K562 (cell line): ENCODE measurements at regions not wholly inside any gene's neighbourhood (a gene's known extent, or its start where the extent isn't known, plus 50 kb on each side); places are given as distances from the start of the nearest gene placed in this dataset.

ENCODE experiments used
- ATAC-seq: fragments of 200-7000 bp; cut with Tn5 transposase; 3 replicates; pipeline ENCODE4 v1.9.1; 2020; ENCODE audit warnings: moderate library complexity
- BruUV-seq: library from RNA; stranded (reverse); fragments of 400-500 nt; replicated peaks from 2 replicates; lab custom pipeline; 2021; lab: Mats Ljungman, UMichigan
- CTCF ChIA-PET: fragments of 300-600 bp; formaldehyde crosslinking; extraction: SDS; loops from one replicate; lab custom pipeline; 2021; ENCODE audit warnings: low intra/inter-chr PET ratio; lab: Yijun Ruan, JAX
- POLR2A ChIA-PET: fragments of 300-600, 350-650 bp; sonication (Branson Sonifier 250); formaldehyde crosslinking; extraction: SDS; loops from one replicate; lab custom pipeline; 2021; ENCODE audit warnings: antibody characterized with exemption, inconsistent platforms; lab: Yijun Ruan, JAX
- DNase-seq, 4 experiments: peaks; one replicate each; pipeline versions ENCODE4 v3.0.0 to v3.0.0-alpha.2; 2011 to 2018; ENCODE audit warnings: low spot score in 3 of 4, mixed read lengths in 3 of 4; ENCODE audit errors: extremely low read depth in 1 of 4
- FAIRE-seq: peaks from 2 replicates; lab custom pipeline; 2011; peaks lifted over from hg19 to GRCh38; lab: Jason Lieb, UNC
- H2AFZ ChIP-seq: 2 replicates; pipeline ENCODE4 v1.6.0; 2011; ENCODE audit warnings: low read depth, low read length, control low read depth, inconsistent platforms
- H3K27ac ChIP-seq: fragments of 200-600 bp; 3 replicates; pipeline ENCODE4 v1.8.0; 2011; ENCODE audit warnings: low read depth, mild to moderate bottlenecking, control low read depth, inconsistent platforms, low read length, moderate library complexity, mixed read lengths; ENCODE audit errors: extremely low read depth
- H3K27me3 ChIP-seq, 2 experiments: fragments of 300-600 bp in 1 of 2; 2 replicates in 1 of 2; 3 replicates in 1 of 2; pipeline versions ENCODE4 v1.6.0 to v1.8.0; 2011; ENCODE audit warnings: inconsistent platforms in 2 of 2, low read length in 2 of 2, mild to moderate bottlenecking in 1 of 2, mixed read lengths in 1 of 2, moderate library complexity in 1 of 2; ENCODE audit not compliant: control insufficient read depth in 2 of 2, insufficient read depth in 2 of 2
- H3K36me3 ChIP-seq: fragments of 300-600 bp; 3 replicates; pipeline ENCODE4 v1.8.0; 2011; ENCODE audit warnings: mild to moderate bottlenecking, low read length, inconsistent platforms; ENCODE audit not compliant: control insufficient read depth, insufficient read depth
- H3K4me1 ChIP-seq, 2 experiments: fragments of 200-600 bp in 1 of 2; replicated peaks in 1 of 2; 2 replicates in 1 of 2; 3 replicates in 1 of 2; pipeline versions ENCODE4 v1.5.1 to v1.8.0; 2011; ENCODE audit warnings: inconsistent platforms in 2 of 2, low read length in 2 of 2, mild to moderate bottlenecking in 1 of 2, mixed read lengths in 1 of 2, moderate library complexity in 1 of 2; ENCODE audit not compliant: control insufficient read depth in 2 of 2, insufficient read depth in 2 of 2
- H3K4me2 ChIP-seq: 2 replicates; pipeline ENCODE4 v1.6.1; 2011; ENCODE audit warnings: low read length, control low read depth, inconsistent platforms, mixed read lengths; ENCODE audit not compliant: insufficient read depth
- H3K4me3 ChIP-seq: fragments of 200-600 bp; sonication (generic), shearing (Covaris generic); 2 replicates; pipeline ENCODE4 v1.5.1; 2016; ENCODE audit warnings: control low read depth, inconsistent platforms
- H3K79me2 ChIP-seq: fragments of 200-600 bp; 3 replicates; pipeline ENCODE4 v1.8.0; 2011; ENCODE audit warnings: low read length, inconsistent platforms; ENCODE audit not compliant: control insufficient read depth, insufficient read depth
- H3K9ac ChIP-seq, 2 experiments: 2 replicates each; pipeline versions ENCODE4 v1.6.0 to v1.6.1; 2011; ENCODE audit warnings: low read depth in 2 of 2, low read length in 2 of 2, control low read depth in 1 of 2, inconsistent platforms in 1 of 2, mild to moderate bottlenecking in 1 of 2, mixed read lengths in 1 of 2; ENCODE audit not compliant: insufficient read depth in 1 of 2
- H3K9me1 ChIP-seq: one replicate; pipeline ENCODE4 v1.6.0; 2011; ENCODE audit warnings: inconsistent platforms, mild to moderate bottlenecking, low read length, moderate library complexity; ENCODE audit not compliant: control insufficient read depth, insufficient read depth
- H3K9me3 ChIP-seq: replicated peaks from 2 replicates; pipeline ENCODE4 v1.5.1; 2011; ENCODE audit warnings: low read depth, low read length, inconsistent platforms; ENCODE audit not compliant: control insufficient read depth, insufficient read depth
- H4K20me1 ChIP-seq: replicated peaks from 2 replicates; pipeline ENCODE4 v1.6.1; 2011; ENCODE audit warnings: low read length, inconsistent platforms, mixed read lengths; ENCODE audit not compliant: control insufficient read depth, insufficient read depth
- C11orf30 ChIP-seq: fragments of 450-650 bp; IDR thresholded peaks from 2 replicates; pipeline ENCODE4 v1.6.1; 2016; ENCODE audit warnings: low read depth, mild to moderate bottlenecking
- CHD7 ChIP-seq: fragments of 200-600 bp; sonication (generic); IDR thresholded peaks from one replicate; pipeline ENCODE4 v1.6.1; 2012; ENCODE audit warnings: mild to moderate bottlenecking, low read depth, low read length, inconsistent platforms
- LARP7 ChIP-seq: fragments of 450-650 bp; IDR thresholded peaks from 2 replicates; pipeline ENCODE4 v1.6.1; 2016
- MAFG ChIP-seq: fragments of 450-650 bp; conservative IDR thresholded peaks from 2 replicates; pipeline ENCODE4 v1.6.1; 2016; ENCODE audit warnings: missing genetic modification characterization, missing compliant biosample characterization
- POU5F1 ChIP-seq: fragments of 150-350 bp; IDR thresholded peaks from 2 replicates; pipeline ENCODE4 v1.6.1; 2014; ENCODE audit warnings: borderline replicate concordance, low read length, low read depth, mild to moderate bottlenecking; ENCODE audit not compliant: partially characterized antibody
- ZNF316 ChIP-seq: fragments of 450-650 bp; IDR thresholded peaks from 2 replicates; pipeline ENCODE4 v1.6.1; 2016
- WGBS: fragments of 100-300 bp; shearing (Covaris generic); methylation state at CpG from one replicate; pipeline ENCODE4 v1.1.6; 2016; ENCODE audit warnings: low coverage, mixed read lengths; ENCODE audit not compliant: insufficient coverage; ENCODE audit errors: missing lambda C conversion rate; 5-methylcytosine and 5-hydroxymethylcytosine counted together
- in situ Hi-C: fragments of 300-500 bp; cut with MboI; formaldehyde crosslinking; loops from 4 replicates; pipeline ENCODE4 v1.15.0; 2018; ENCODE audit warnings: inconsistent platforms, mixed read lengths
- intact Hi-C: fragments of 100-400 bp; cut with micrococcal nuclease; formaldehyde crosslinking; loops from 2 replicates; pipeline ENCODE4 v1.14.2; 2022

GRCh38 chr5:30548580-30549305 lies 644.7 kb upstream of the CDH6 start:
- Histone ChIP-seq H3K4me1 (no peaks in the 10 kb centered on the region), H4K20me1 (no peaks in the 10 kb centered on the region), H3K4me2 (no peak overlapping the region), H3K27ac (no peak overlapping the region), H2AFZ (no peak overlapping the region), H3K9me3 (no peaks in the 10 kb centered on the region), H3K4me3 (no peak overlapping the region), H3K36me3 (no peaks in the 10 kb centered on the region), H3K27me3 (no peaks in the 10 kb centered on the region)
- ChIA-PET POLR2A (no interaction called here), CTCF (no interaction called here)
- TF ChIP-seq CHD7 (no peak), MAFG (tag) (0 out of 2 replicates have a peak, but pooled peaks have one; percentile 8), C11orf30 (peak; percentile 19; the same call in 1 of the 2 replicates), ZNF316 (peak; percentile 60; the same call in 1 of the 2 replicates), POU5F1 (no peak), LARP7 (no peak)
- TF ChIP-seq, all 486 proteins: peak for 3
- no TSS peak for BruUV-seq
- intact Hi-C loops (no loop called here), in situ Hi-C loops (no loop called here)
- 1% methylated on average over 4 of the region's 4 CpGs for WGBS
- FAIRE-seq (no peak), ATAC-seq (no peak), DNase-seq (no peak)
- no peaks in the 10 kb centered on the region for H3K9me1 ChIP-seq
- no peak overlapping the region for H3K9ac ChIP-seq
- H3K79me2 ChIP-seq: no peaks in the 10 kb centered on the region
